OCI-LY3 (cell line): ENCODE measurements at regions not wholly inside any gene's neighbourhood (a gene's known extent, or its start where the extent isn't known, plus 50 kb on each side); places are given as distances from the start of the nearest gene placed in this dataset.

Source experiments
- CTCF ChIP-seq: fragments of 200-600, 300-600 bp; sonication (generic); IDR thresholded peaks from 2 replicates; pipeline ENCODE4 v1.5.1; 2014; ENCODE audit warnings: antibody characterized with exemption, low read length, low read depth
- EZH2phosphoT487 ChIP-seq: fragments of 200-600 bp; shearing (Covaris generic); IDR thresholded peaks from 2 replicates; pipeline ENCODE4 v1.6.1; 2018; ENCODE audit warnings: antibody characterized with exemption, mixed run types, low read depth

- TF ChIP-seq CTCF (no peak), EZH2phosphoT487 (no peak)
Measured at GRCh38 chr5:7096294-7096693, 299.6 kb upstream of the ADCY2 start.
